Hypothalamus (tissue), 51 donors: ENCODE measurements at regions not wholly inside any gene's neighbourhood (a gene's known extent, or its start where the extent isn't known, plus 50 kb on each side); places are given as distances from the start of the nearest gene placed in this dataset.
A peak's percentile ranks its signal among the peaks of the same experiment; 100 is the strongest.
"Not testable (repeated sequence)": the region's sequence is repeated elsewhere in the genome, so short reads cannot be mapped to it uniquely, and the experiment has no call there.

Experiments
- DNase-seq, 51 donors: peaks; one replicate each; lab custom pipeline; 2025; lab: John Stamatoyannopoulos, UW

- DNase-seq: no peak
Measured at GRCh38 chr4:26197018-26197779, 123.6 kb upstream of the RBPJ start.

- not testable (repeated sequence) for DNase-seq
Measured at GRCh38 chr4:26198931-26199330, 121.9 kb upstream of the RBPJ start.

GRCh38 chr4:26199596-26199995 lies 121.2 kb upstream of the RBPJ start:
- DNase-seq: no peak

GRCh38 chr4:26201120-26201519 lies 119.7 kb upstream of the RBPJ start:
- no peak for DNase-seq

DNA sequence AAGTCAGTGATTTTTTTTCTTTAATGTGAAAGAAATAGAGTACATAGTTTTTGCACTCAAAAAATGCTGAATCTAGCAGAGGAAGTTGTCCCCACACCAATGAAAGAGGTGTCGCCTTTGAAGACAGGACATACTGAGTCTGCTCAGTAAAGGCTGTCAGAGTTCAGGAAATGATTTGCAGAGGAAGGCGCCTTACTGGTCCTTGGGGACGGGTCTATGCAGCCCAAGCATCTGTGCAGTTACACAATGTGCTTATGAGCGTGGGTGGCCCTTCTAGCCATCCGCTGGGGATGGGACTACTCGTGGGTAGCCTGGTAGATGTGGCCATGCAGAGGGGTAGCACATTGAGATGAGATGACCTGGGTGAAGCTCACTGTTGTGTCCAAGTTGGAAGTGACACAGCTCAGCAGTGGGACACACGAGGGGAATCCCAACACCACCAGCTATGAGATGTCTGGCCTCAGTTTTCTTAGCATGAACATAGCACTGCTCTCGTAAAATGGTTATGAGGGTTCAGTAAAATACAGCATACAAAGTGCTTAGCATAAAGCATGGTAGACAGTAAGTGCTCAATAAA lies 116.5 kb upstream of the RBPJ start:
- no peak for DNase-seq

GRCh38 chr4:26204911-26205370 lies 115.9 kb upstream of the RBPJ start:
- peak in 33 of 51 donors; percentile 3 to 73 (median 30) for DNase-seq

- no peak for DNase-seq
Measured at GRCh38 chr4:26206339-26206738, 114.5 kb upstream of the RBPJ start.

GRCh38 chr4:26206999-26207398 lies 113.8 kb upstream of the RBPJ start:
- no peak for DNase-seq

DNA sequence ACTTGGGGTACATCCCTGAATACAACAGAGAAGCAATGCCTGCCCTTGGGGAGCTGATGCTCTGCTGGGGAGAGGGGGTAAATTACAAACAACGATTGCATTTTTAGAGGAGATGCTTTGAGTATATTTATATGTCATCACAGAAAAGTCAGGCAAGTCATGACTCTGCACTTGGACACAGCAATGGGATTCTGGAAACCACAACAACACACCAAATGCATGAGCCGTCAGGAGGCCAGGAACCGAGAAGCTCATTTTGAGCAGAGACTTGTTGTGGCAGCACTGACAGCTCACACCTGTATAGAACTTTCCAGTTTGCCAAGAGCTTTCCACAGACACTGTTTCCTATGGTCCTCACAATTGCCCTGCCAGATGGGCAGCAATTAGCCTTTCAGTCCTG lies 113.2 kb upstream of the RBPJ start:
- no peak for DNase-seq

DNA sequence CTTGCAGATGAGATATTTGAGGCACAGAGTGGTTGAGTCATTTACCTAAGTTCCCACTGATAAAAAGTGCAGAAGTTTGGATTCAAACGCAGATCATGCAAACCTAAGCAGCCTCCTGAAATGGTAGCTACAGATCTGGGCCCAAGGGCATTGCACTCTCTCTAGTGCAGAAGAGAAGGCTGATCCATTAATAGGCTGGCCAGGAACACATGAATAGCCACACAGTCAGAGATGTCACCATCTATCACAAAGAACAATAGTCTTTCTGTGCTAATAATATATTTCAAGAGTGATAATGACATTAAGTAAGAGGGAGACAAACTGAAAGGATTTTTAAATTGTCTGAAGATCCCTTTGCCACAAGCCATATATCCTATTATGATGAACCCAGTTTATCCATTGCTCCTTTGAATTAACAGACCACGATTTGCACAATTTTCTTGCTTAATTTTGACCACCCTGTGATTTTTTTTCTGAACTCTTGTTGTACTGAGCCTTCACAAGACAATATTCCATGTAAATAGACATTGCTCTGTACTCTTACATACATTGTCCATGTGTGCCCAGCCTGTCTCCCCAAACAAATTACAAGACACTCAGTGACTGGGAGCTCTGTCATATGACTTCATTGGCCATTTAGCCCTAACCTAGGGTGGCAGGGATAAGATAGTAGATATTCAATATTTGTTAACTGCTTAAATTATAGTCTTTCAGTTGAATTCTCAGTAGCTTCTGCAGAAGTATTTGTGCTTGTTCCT lies 112.4 kb upstream of the RBPJ start:
- peak in 17 of 51 donors; percentile 3 to 85 (median 14) for DNase-seq

DNA sequence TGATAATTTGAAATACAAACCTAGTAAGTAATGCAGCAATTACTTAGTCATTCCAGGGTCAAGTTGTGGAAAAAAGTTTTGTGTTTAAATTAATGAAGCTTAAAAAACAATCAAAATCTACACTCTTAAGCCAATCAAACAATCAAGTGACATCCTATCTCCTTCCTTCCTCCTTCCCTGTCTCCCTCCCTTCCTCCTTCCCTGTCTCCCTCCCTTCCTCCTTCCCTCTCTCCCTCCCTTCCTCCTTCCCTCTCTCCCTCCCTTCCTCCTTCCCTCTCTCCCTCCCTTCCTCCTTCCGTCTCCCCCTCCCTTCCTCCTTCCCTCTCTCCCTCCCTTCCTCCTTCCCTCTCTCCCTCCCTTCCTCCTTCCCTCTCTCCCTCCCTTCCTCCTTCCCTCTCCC lies 111.4 kb upstream of the RBPJ start:
- DNase-seq: not testable (repeated sequence)

DNA sequence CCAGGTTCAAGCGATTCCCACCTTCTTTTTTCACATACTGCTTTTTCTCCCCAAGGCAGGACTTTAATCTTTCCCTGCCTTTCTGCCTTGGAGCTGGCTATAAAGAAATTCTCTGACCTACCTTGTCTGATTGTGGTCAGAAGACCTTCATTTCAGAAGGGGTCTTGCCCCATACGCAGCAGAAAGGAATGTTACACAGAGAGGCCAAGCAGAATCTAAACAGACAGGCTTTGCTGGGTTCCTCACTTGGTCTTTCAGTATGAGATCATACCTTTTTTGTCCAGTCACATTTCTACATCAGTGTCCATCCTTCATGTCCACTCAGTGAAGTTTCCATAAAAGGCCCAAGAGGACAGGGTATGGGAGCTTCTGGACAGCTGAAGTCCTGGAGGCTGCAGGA lies 108.3 kb upstream of the RBPJ start:
- no peak for DNase-seq

GRCh38 chr4:26213317-26213716 lies 107.5 kb upstream of the RBPJ start:
- no peak for DNase-seq

DNA sequence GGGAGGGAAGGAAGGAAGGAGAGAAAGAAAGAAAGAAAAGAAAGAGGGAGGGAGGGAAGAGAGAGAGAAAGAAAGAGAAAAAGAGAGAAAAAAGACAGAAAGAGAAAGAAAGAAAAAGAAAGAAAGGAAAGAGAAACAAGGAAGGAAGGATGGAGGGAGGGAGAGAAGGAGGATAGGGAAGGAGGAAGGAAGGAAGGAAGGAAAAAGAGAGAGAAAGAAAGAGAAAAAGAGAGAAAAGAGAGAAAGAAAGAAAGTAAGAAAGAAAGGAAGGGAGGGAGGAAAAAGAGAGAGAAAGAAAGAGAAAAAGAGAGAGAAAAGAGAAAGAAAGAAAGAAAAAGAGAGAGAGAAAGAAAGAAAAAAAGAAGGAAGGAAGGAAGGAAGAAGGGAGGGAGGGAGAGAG lies 105.8 kb upstream of the RBPJ start:
- no peak for DNase-seq

GRCh38 chr4:26215725-26216124 lies 105.1 kb upstream of the RBPJ start:
- DNase-seq: no peak

DNA sequence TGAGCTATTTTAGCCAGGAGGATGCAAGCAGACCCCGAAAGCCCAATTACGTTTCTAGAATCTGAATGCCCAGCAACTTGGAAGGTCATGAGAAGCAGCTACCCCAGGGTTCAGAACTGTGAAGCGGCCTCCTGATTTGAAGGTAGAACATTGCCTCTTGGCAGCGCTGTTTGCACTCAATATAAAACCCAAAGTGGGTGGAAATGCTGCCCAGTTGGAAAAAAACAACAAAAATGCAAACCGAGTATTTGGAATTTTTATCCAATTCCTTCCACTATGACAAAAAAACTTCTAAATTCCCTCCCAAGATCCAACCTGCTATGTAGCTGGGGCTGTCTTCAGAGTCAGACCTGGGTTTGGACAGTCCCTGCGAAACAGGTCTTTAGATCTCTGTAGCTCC lies 103.3 kb upstream of the RBPJ start:
- peak in 5 of 51 donors; percentile 14 to 50 (median 28) for DNase-seq

DNA sequence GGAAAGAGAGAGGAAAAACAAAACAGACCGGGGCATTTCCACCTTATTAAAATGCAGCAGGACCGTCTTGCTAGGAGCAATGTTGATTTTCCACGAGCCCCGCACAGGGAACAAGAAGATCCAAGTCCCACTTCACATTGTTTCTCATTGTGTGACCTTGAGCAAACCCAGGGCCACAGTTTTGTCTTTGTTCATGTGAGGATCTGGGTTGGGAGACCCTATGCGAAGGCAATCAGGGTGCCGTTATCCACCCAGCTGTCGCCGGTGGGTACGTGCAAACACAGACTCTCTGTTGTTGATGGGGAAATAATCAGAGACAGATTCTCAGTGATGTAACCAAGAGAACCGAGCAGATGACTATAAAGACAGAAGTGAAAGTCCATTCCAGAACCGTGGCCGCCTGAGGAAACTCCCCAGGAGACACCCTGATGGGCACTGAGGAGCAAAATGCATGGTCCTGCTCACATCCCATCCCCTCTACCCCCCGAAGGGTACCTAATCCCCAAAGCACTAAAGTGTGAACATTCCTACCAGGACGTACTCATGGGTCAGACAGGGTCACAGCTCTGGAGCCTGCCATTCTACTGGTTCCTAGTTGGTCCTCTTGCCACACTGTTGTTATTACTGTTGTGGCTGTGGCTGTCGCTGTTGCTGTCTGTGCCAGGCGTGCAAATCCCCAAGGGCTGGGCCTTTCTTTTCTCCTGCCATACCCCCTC lies 102.7 kb upstream of the RBPJ start:
- peak in 31 of 51 donors; percentile 12 to 77 (median 37) for DNase-seq

DNA sequence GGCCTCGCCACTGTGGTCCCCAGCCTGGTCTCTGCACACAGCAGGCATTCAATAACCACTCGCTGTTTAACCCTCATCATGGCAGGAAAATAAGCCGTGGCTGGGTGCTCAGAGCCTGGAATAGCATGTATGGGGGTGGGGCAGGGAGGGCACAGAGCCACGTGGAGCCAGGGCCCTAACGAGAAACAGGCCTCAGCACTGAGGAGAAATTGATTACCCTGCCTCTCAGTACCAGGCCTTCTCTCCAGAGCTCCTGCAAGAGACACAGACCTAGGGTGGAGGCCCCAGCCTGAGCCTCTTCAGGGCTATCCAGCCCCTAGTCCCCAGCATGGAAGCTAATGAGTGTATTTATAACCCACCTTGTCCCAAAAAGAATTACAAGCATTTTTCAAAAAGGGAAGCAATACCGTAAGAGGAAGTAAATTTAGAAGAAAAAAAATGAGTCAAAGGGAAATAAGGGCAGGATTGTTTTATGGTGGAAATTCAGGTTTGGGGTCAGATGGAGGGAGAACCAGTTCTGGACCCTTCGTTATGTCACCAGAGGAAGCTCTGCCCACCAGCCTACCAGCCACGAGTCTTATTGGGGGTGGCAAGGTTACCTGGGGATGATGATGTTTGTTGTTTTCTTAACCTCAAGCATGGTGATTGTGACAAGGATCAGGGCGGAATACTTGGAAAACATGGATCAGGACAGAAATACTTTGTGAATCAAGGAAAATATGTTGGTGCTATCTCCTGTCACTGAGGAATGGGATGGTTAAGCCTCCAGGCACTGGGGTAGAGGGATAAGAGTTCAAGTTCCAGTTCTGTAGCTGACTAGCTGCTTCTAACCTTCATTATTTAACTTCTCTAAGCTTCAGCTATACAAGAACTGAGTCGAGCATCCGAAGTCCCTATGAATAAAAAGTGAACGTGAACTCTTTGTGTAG lies 101.9 kb upstream of the RBPJ start:
- DNase-seq: peak in 12 of 51 donors; percentile 18 to 68 (median 38)

DNA sequence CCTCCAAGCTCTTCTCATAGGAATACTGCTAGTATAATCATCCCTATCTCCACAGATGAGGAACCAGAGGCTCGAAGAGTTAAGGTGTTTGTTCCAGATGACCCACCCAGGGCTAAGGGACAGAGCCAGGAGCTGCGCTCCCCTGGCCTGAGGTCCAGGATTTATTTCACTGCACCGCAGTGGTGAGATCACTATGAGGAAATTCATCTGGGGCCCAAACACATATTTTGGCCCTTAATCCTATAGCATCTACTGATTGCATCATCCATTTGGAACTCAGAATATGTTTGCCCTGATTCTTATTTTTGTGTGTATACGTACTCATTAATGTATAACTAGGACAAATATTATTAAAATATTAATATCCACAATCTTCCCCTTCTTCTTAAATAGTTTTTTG lies 100.1 kb upstream of the RBPJ start:
- DNase-seq: no peak

DNA sequence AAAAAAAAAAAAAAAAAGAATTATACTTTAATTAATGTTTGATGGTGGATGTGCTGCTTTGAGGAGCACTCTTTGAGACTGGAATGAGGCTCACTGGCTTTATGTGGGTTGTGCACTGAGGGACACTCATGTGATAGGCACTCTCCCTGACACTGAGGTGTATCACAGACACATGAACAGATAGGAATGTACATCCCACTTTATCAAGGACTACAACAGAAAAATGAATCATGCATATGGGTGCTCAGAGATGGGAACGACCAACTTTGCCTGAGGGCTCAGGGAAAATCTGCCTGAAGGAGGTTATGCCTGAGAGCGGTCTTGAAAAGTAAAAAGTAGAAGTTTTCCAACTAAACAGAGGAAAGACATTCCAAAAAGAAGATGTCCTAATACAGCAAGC lies 97.7 kb upstream of the RBPJ start:
- no peak for DNase-seq
